Neural cell (in vitro differentiated cells): ENCODE measurements at regions not wholly inside any gene's neighbourhood (a gene's known extent, or its start where the extent isn't known, plus 50 kb on each side); places are given as distances from the start of the nearest gene placed in this dataset.

ENCODE experiments used
- CTCF ChIP-seq: fragments of 450-650 bp; IDR thresholded peaks from 2 replicates; pipeline ENCODE4 v1.5.1; 2014; ENCODE audit warnings: antibody characterized with exemption, mild to moderate bottlenecking, moderate library complexity; ENCODE audit not compliant: poor library complexity, severe bottlenecking
- EP300 ChIP-seq: fragments of 450-650 bp; conservative IDR thresholded peaks from 2 replicates; pipeline ENCODE4 v1.6.1; 2014; ENCODE audit warnings: antibody characterized with exemption, mild to moderate bottlenecking, moderate library complexity; ENCODE audit not compliant: poor library complexity, severe bottlenecking
- EZH2 ChIP-seq: fragments of 200-600, 300-800 bp; shearing (Covaris generic), sonication (generic); IDR thresholded peaks from 2 replicates; pipeline ENCODE4 v1.6.1; 2014; ENCODE audit warnings: antibody characterized with exemption, low read length, borderline replicate concordance, mild to moderate bottlenecking; ENCODE audit not compliant: insufficient read depth, poor library complexity, severe bottlenecking
- MXI1 ChIP-seq: fragments of 450-650 bp; conservative IDR thresholded peaks from 2 replicates; pipeline ENCODE4 v1.6.1; 2014; ENCODE audit warnings: antibody characterized with exemption, mild to moderate bottlenecking; ENCODE audit not compliant: poor library complexity, severe bottlenecking
- POLR2AphosphoS5 ChIP-seq: IDR thresholded peaks from 2 replicates; pipeline ENCODE4 v1.6.1; 2012
- RAD21 ChIP-seq: fragments of 450-650 bp; conservative IDR thresholded peaks from 2 replicates; pipeline ENCODE4 v1.6.1; 2014; ENCODE audit warnings: antibody characterized with exemption, mild to moderate bottlenecking, moderate library complexity
- REST ChIP-seq: IDR thresholded peaks from 2 replicates; pipeline ENCODE4 v1.6.1; 2012; ENCODE audit warnings: borderline replicate concordance
- SMC3 ChIP-seq: fragments of 450-650 bp; conservative IDR thresholded peaks from 2 replicates; pipeline ENCODE4 v1.6.1; 2014; ENCODE audit warnings: antibody characterized with exemption, mild to moderate bottlenecking, moderate library complexity; ENCODE audit not compliant: poor library complexity
- TAF1 ChIP-seq: IDR thresholded peaks from 2 replicates; pipeline ENCODE4 v1.6.1; 2012; ENCODE audit warnings: low read depth

GRCh38 chr1:22282364-22282995 is 139.6 kb upstream of the WNT4 start:
- TF ChIP-seq SMC3 (no peak), CTCF (no peak), REST (no peak), EP300 (no peak), RAD21 (no peak), POLR2AphosphoS5 (no peak), MXI1 (no peak), EZH2 (no peak), TAF1 (no peak)
